ENCODE measurements at regions not wholly inside any gene's neighbourhood (a gene's known extent, or its start where the extent isn't known, plus 50 kb on each side); places are given as distances from the start of the nearest gene placed in this dataset.

GRCh38 chr5:67730917-67731474 lies 484.6 kb upstream of the PIK3R1 start:
- H3K36me3 ChIP-seq (ENCODE audit: control insufficient read depth in 1 of 2, insufficient read depth in 2 of 2, low read length in 2 of 2), result no peaks in the 10 kb centered on the region
- H3K27ac ChIP-seq (ENCODE audit: low read depth, low read length), result no peak overlapping the region
- no peaks in the 10 kb centered on the region for H3K9me3 ChIP-seq (ENCODE audit: control insufficient read depth in 1 of 2, insufficient read depth in 1 of 2, low read depth in 1 of 2, low read length in 2 of 2)
- BruUV-seq (replicated peaks), result no TSS peak
- H2AFZ ChIP-seq (ENCODE audit: low read depth, low read length, poor library complexity, severe bottlenecking), result no peak overlapping the region
- ChIA-PET POLR2A (no interaction called here), CTCF (no interaction called here), RAD21 (ENCODE audit: low non-redundant PET in 1 of 2, low total read pairs in 2 of 2, uncharacterized antibody in 2 of 2, unreplicated experiment in 2 of 2) (interaction anchor here in 1 of 2 experiments (0.6 kb wide), 1 partner anchor 176 kb away, joined by 4 read pairs; no protein-coding TSS in a partner anchor)
- H4K20me1 ChIP-seq (ENCODE audit: insufficient read depth), result no peaks in the 10 kb centered on the region
- H3K79me2 ChIP-seq (ENCODE audit: insufficient read depth, low read length), result no peaks in the 10 kb centered on the region
- ATAC-seq, result no peak
- TF ChIP-seq SRF (IDR thresholded peaks at IDR 0.05; ENCODE audit: low read depth) (no peak), EZH2phosphoT487 (IDR thresholded peaks at IDR 0.05; ENCODE audit: borderline replicate concordance) (no peak), ELF1 (IDR thresholded peaks at IDR 0.05; ENCODE audit: borderline replicate concordance, low read depth) (no peak), YY1 (IDR thresholded peaks at IDR 0.05; ENCODE audit: extremely low read depth, insufficient replicate concordance, low read depth, low read length) (no peak), POLR2A (IDR thresholded peaks at IDR 0.05; ENCODE audit: borderline replicate concordance, extremely low read depth, insufficient read depth, insufficient read length) (no peak)
- no peak overlapping the region for H3K4me2 ChIP-seq (ENCODE audit: low read length)
- DNase-seq (ENCODE audit: low read depth, low spot score), result no peak
- intact Hi-C loops (cut with micrococcal nuclease), result no loop called here
- H3K9me2 ChIP-seq (ENCODE audit: insufficient read depth), result no peaks in the 10 kb centered on the region
- no peaks in the 10 kb centered on the region for H3K27me3 ChIP-seq (ENCODE audit: insufficient read depth, low read length)
- no peaks in the 10 kb centered on the region for H3K4me1 ChIP-seq (ENCODE audit: control insufficient read depth in 1 of 2, insufficient read depth in 2 of 2, low read length in 2 of 2)
- no peak overlapping the region for H3K4me3 ChIP-seq (replicated peaks in 1 of 2; ENCODE audit: low read depth in 1 of 2, low read length in 2 of 2)
- H3K9ac ChIP-seq (ENCODE audit: low read length), result no peak overlapping the region

- Histone ChIP-seq H3K9me3 (ENCODE audit: control insufficient read depth in 1 of 2, insufficient read depth in 1 of 2, low read depth in 1 of 2, low read length in 2 of 2) (no peaks in the 10 kb centered on the region), H3K36me3 (ENCODE audit: control insufficient read depth in 1 of 2, insufficient read depth in 2 of 2, low read length in 2 of 2) (no peaks in the 10 kb centered on the region), H4K20me1 (ENCODE audit: insufficient read depth) (no peaks in the 10 kb centered on the region), H3K4me2 (ENCODE audit: low read length) (no peak overlapping the region), H3K4me1 (ENCODE audit: control insufficient read depth in 1 of 2, insufficient read depth in 2 of 2, low read length in 2 of 2) (no peaks in the 10 kb centered on the region), H3K4me3 (replicated peaks in 1 of 2; ENCODE audit: low read depth in 1 of 2, low read length in 2 of 2) (no peak overlapping the region), H3K27ac (ENCODE audit: low read depth, low read length) (no peak overlapping the region), H3K9ac (ENCODE audit: low read length) (no peak overlapping the region), H3K9me2 (ENCODE audit: insufficient read depth) (no peaks in the 10 kb centered on the region), H3K79me2 (ENCODE audit: insufficient read depth, low read length) (no peaks in the 10 kb centered on the region), H2AFZ (ENCODE audit: low read depth, low read length, poor library complexity, severe bottlenecking) (no peak overlapping the region), H3K27me3 (ENCODE audit: insufficient read depth, low read length) (no peaks in the 10 kb centered on the region)
- intact Hi-C loops (cut with micrococcal nuclease), result no loop called here
- DNase-seq (ENCODE audit: low read depth, low spot score) (no peak), ATAC-seq (no peak)
- no peak for TF ChIP-seq POLR2A (IDR thresholded peaks at IDR 0.05; ENCODE audit: borderline replicate concordance, extremely low read depth, insufficient read depth, insufficient read length)
- no peak for TF ChIP-seq JUND (IDR thresholded peaks at IDR 0.05)
- no peak for TF ChIP-seq ZFX (IDR thresholded peaks at IDR 0.05)
- no peak for TF ChIP-seq REST (IDR thresholded peaks at IDR 0.05; ENCODE audit: low read depth)
- no peak for TF ChIP-seq YY1 (IDR thresholded peaks at IDR 0.05; ENCODE audit: extremely low read depth, insufficient replicate concordance, low read depth, low read length)
- TF ChIP-seq CTCF (IDR thresholded peaks at IDR 0.05 in 2 of 3, conservative IDR thresholded peaks at IDR 0.05 in 1 of 3; ENCODE audit: borderline replicate concordance in 1 of 3, insufficient read depth in 1 of 3, low read depth in 2 of 3, low read length in 2 of 3), result no peak
- no peak for TF ChIP-seq FOSL1 (IDR thresholded peaks at IDR 0.05; ENCODE audit: low read depth)
- TF ChIP-seq SP1 (IDR thresholded peaks at IDR 0.05; ENCODE audit: low read depth), result no peak
- TF ChIP-seq EZH2 (IDR thresholded peaks at IDR 0.05), result no peak
- no peak for TF ChIP-seq MAX (IDR thresholded peaks at IDR 0.05)
- ChIA-PET POLR2A (no interaction called here), CTCF (no interaction called here), RAD21 (ENCODE audit: low non-redundant PET in 1 of 2, low total read pairs in 2 of 2, uncharacterized antibody in 2 of 2, unreplicated experiment in 2 of 2) (no interaction called here)
- no TSS peak for BruUV-seq (replicated peaks)
These were observed 487.1 kb upstream of the PIK3R1 start for GRCh38 chr5:67728326-67728890.
